ENCODE measurements at regions not wholly inside any gene's neighbourhood (a gene's known extent, or its start where the extent isn't known, plus 50 kb on each side); places are given as distances from the start of the nearest gene placed in this dataset.

DNA sequence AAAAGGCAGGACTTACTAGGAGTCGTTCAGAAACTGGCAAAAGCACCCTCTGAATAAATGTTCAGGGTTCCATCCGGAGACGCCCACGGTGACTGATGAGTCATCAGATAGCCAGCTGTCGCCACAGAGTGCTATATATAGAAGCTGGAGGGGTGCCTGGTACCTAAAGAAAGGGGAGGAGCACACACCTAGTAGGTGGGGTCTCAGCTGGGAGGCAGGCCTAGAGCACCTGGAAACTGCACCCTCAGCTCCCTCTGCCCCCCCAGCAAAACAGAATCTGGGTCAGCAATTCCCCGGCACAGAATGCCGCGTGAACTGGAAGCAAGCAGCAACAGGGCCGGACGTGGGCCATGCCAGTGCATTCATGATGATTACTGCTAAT lies 242.0 kb downstream of the BCOR start:
- Histone ChIP-seq H3K4me2 (ENCODE audit: low read length) (peak overlapping the region; percentile 91), H2AFZ (ENCODE audit: low read depth, low read length) (no peak overlapping the region; the same call in 1 of the 2 replicates), H3K36me3 (replicated peaks; ENCODE audit: low read depth, low read length) (no peaks in the 10 kb centered on the region), H3K9me3 (ENCODE audit: insufficient read depth, low read length) (no peaks in the 10 kb centered on the region), H3K27me3 (ENCODE audit: low read depth, low read length) (no peaks in the 10 kb centered on the region), H4K20me1 (ENCODE audit: insufficient read depth, low read length) (no peaks in the 10 kb centered on the region), H3K27ac (ENCODE audit: low read length) (peak overlapping the region; percentile 96), H3K4me1 (ENCODE audit: low read length) (peaks cover 61% of the 10 kb centered on the region), H3K9ac (ENCODE audit: low read length) (peak overlapping the region; percentile 86), H3K4me3 (ENCODE audit: low read length) (peak overlapping the region; percentile 74), H3K79me2 (ENCODE audit: low read length) (no peaks in the 10 kb centered on the region)
- TF ChIP-seq, protein P1, sequence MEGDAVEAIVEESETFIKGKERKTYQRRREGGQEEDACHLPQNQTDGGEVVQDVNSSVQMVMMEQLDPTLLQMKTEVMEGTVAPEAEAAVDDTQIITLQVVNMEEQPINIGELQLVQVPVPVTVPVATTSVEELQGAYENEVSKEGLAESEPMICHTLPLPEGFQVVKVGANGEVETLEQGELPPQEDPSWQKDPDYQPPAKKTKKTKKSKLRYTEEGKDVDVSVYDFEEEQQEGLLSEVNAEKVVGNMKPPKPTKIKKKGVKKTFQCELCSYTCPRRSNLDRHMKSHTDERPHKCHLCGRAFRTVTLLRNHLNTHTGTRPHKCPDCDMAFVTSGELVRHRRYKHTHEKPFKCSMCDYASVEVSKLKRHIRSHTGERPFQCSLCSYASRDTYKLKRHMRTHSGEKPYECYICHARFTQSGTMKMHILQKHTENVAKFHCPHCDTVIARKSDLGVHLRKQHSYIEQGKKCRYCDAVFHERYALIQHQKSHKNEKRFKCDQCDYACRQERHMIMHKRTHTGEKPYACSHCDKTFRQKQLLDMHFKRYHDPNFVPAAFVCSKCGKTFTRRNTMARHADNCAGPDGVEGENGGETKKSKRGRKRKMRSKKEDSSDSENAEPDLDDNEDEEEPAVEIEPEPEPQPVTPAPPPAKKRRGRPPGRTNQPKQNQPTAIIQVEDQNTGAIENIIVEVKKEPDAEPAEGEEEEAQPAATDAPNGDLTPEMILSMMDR (IDR thresholded peaks at IDR 0.05; ENCODE audit: low read depth, low read length), result no peak
- no peak for TF ChIP-seq EZH2phosphoT487 (IDR thresholded peaks at IDR 0.05; ENCODE audit: low read depth)

DNA sequence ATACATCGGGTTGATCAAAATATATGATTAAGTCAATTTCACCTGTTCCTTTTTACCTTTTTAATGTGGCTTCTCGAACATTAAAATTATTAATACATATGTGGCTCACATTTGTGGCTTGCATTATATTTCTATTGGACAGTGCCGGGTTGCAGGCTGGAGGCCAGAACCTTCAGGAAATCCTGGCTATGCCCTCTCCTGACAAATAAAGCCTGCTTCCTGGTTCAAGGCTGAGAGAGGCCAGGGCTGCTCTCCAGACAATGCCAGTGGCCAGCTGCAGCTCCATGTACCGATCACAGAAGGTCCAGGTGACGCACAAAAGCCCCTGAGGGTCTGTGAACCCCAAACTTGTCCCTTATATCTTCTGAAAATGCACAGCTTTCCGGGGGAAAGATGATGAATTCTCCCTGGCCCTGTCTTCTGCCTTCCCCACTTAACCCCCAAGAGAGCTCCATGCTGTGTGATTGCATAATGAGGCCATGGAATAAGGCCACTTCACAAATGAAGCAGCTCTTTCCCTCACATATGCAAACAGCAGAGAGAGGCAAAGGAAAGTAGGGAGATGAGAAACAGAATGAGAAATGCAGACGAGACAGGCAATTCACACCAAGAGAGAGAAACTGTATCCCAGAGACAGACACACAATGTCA lies 241.2 kb downstream of the BCOR start:
- no peak for TF ChIP-seq EZH2phosphoT487 (IDR thresholded peaks at IDR 0.05; ENCODE audit: low read depth)
- TF ChIP-seq, protein P1 (IDR thresholded peaks at IDR 0.05; ENCODE audit: low read depth, low read length), result no peak
- H3K4me2 ChIP-seq (ENCODE audit: low read length), result peak overlapping the region; percentile 91
- no peaks in the 10 kb centered on the region for H3K9me3 ChIP-seq (ENCODE audit: insufficient read depth, low read length)
- H4K20me1 ChIP-seq (ENCODE audit: insufficient read depth, low read length), result no peaks in the 10 kb centered on the region
- H3K4me1 ChIP-seq (ENCODE audit: low read length), result peaks cover 67% of the 10 kb centered on the region
- H3K4me3 ChIP-seq (ENCODE audit: low read length), result no peak overlapping the region
- peak overlapping the region; percentile 96; the same call in 1 of the 2 replicates for H3K27ac ChIP-seq (ENCODE audit: low read length)
- H3K27me3 ChIP-seq (ENCODE audit: low read depth, low read length), result no peaks in the 10 kb centered on the region
- H3K36me3 ChIP-seq (replicated peaks; ENCODE audit: low read depth, low read length), result no peaks in the 10 kb centered on the region
- H3K9ac ChIP-seq (ENCODE audit: low read length), result 0 out of 2 replicates have a peak overlapping the region, but pooled peaks have one; percentile 86
- no peaks in the 10 kb centered on the region for H3K79me2 ChIP-seq (ENCODE audit: low read length)
- no peak overlapping the region for H2AFZ ChIP-seq (ENCODE audit: low read depth, low read length)

DNA sequence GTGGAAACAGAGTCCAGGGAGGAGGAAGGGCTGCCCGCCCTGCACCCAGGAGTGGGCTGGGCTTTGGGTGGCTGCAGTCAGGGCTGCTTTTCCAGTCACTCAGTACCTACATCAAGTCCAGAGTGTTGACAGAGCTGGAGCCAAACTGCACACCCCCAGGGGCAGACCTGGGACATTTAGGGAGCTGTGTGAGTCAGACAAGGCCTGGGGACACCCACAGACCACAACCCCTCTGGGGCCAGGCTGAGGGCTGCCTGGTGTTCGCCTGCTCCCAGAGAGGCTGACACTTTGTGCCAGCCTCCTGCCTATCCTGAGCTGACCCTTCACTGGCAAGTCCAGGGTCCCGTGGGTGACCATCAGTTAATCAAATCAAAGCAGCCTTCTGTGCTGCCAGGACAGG lies 240.0 kb downstream of the BCOR start:
- peaks cover 67% of the 10 kb centered on the region for H3K4me1 ChIP-seq (ENCODE audit: low read length)
- no peak overlapping the region for H3K4me3 ChIP-seq (ENCODE audit: low read length)
- no peak overlapping the region for H3K27ac ChIP-seq (ENCODE audit: low read length)
- TF ChIP-seq EZH2phosphoT487 (IDR thresholded peaks at IDR 0.05; ENCODE audit: low read depth), result no peak
- TF ChIP-seq, protein P1 (IDR thresholded peaks at IDR 0.05; ENCODE audit: low read depth, low read length), result no peak
- H3K36me3 ChIP-seq (replicated peaks; ENCODE audit: low read depth, low read length), result no peaks in the 10 kb centered on the region
- H2AFZ ChIP-seq (ENCODE audit: low read depth, low read length), result peak overlapping the region; percentile 23; the same call in 1 of the 2 replicates
- H3K4me2 ChIP-seq (ENCODE audit: low read length), result no peak overlapping the region
- H4K20me1 ChIP-seq (ENCODE audit: insufficient read depth, low read length), result no peaks in the 10 kb centered on the region
- no peaks in the 10 kb centered on the region for H3K27me3 ChIP-seq (ENCODE audit: low read depth, low read length)
- no peak overlapping the region for H3K9ac ChIP-seq (ENCODE audit: low read length)
- H3K79me2 ChIP-seq (ENCODE audit: low read length), result no peaks in the 10 kb centered on the region
- no peaks in the 10 kb centered on the region for H3K9me3 ChIP-seq (ENCODE audit: insufficient read depth, low read length)

DNA sequence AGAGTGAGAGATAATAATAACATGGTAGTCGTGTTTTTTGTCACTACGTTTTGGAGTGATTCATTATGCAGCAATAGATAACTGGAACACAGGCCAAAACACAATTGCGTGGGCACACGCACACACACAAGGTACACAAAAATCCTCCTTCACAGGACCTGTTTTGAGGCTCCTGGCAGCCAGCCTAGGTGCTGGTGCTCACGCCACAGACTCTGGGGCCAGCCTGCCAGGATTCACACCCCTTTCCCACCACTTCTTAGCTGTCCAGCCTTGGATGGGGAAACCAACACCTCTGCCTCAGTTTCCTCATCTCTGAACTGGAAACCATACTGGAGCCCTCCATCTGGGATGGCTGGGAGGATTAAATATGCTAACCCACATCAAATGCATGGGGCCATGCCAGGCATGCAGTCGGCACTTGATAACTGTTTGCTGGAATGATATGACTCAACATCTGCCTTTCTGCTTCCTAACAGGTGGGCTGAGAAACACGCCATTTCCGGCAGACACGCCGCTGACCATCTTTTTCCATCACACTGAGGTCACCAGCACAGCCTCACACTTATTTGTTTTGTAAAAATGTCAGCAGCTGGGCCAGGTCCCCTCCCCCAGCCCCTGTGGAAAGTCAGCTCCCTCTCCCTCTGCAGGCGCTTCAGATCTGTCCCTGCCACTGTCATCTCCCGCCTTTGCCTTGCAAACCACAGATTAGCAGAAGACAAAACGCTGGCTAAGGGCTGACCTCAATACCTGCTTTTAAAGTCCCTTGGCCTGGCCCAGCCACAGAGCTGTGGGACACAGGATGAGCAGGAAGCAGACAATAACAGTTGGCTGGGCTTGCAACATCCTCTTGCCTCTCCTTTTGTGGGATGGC lies 237.5 kb downstream of the BCOR start:
- H3K9ac ChIP-seq (ENCODE audit: low read length), result peak overlapping the region; percentile 35; the same call in 1 of the 2 replicates
- no peaks in the 10 kb centered on the region for H3K79me2 ChIP-seq (ENCODE audit: low read length)
- H3K4me1 ChIP-seq (ENCODE audit: low read length), result peaks cover 47% of the 10 kb centered on the region
- H3K9me3 ChIP-seq (ENCODE audit: insufficient read depth, low read length), result no peaks in the 10 kb centered on the region
- H3K27ac ChIP-seq (ENCODE audit: low read length), result peak overlapping the region; percentile 64
- no peaks in the 10 kb centered on the region for H3K27me3 ChIP-seq (ENCODE audit: low read depth, low read length)
- peak overlapping the region; percentile 17; the same call in 1 of the 2 replicates for H2AFZ ChIP-seq (ENCODE audit: low read depth, low read length)
- peak overlapping the region; percentile 7; the same call in 1 of the 2 replicates for H3K4me3 ChIP-seq (ENCODE audit: low read length)
- TF ChIP-seq, protein P1 (IDR thresholded peaks at IDR 0.05; ENCODE audit: low read depth, low read length), result no peak
- TF ChIP-seq EZH2phosphoT487 (IDR thresholded peaks at IDR 0.05; ENCODE audit: low read depth), result no peak
- H3K4me2 ChIP-seq (ENCODE audit: low read length), result peak overlapping the region; percentile 45
- H4K20me1 ChIP-seq (ENCODE audit: insufficient read depth, low read length), result no peaks in the 10 kb centered on the region
- H3K36me3 ChIP-seq (replicated peaks; ENCODE audit: low read depth, low read length), result no peaks in the 10 kb centered on the region

Data from OCI-LY3 (cell line).